ENCODE measurements at regions not wholly inside any gene's neighbourhood (a gene's known extent, or its start where the extent isn't known, plus 50 kb on each side); places are given as distances from the start of the nearest gene placed in this dataset.

GRCh38 chr17:14775731-14776492 lies 475.0 kb downstream of the HS3ST3B1 start:
- no peak for TF ChIP-seq EZH2phosphoT487 (IDR thresholded peaks at IDR 0.05; ENCODE audit: borderline replicate concordance)
- no peak for TF ChIP-seq POLR2A (IDR thresholded peaks at IDR 0.05; ENCODE audit: borderline replicate concordance, extremely low read depth, insufficient read depth, insufficient read length)
- TF ChIP-seq, protein P1, sequence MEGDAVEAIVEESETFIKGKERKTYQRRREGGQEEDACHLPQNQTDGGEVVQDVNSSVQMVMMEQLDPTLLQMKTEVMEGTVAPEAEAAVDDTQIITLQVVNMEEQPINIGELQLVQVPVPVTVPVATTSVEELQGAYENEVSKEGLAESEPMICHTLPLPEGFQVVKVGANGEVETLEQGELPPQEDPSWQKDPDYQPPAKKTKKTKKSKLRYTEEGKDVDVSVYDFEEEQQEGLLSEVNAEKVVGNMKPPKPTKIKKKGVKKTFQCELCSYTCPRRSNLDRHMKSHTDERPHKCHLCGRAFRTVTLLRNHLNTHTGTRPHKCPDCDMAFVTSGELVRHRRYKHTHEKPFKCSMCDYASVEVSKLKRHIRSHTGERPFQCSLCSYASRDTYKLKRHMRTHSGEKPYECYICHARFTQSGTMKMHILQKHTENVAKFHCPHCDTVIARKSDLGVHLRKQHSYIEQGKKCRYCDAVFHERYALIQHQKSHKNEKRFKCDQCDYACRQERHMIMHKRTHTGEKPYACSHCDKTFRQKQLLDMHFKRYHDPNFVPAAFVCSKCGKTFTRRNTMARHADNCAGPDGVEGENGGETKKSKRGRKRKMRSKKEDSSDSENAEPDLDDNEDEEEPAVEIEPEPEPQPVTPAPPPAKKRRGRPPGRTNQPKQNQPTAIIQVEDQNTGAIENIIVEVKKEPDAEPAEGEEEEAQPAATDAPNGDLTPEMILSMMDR (IDR thresholded peaks at IDR 0.05 in 2 of 3, conservative IDR thresholded peaks at IDR 0.05 in 1 of 3; ENCODE audit: borderline replicate concordance in 1 of 3, insufficient read depth in 1 of 3, low read depth in 2 of 3, low read length in 2 of 3): no peak
- no peak for TF ChIP-seq EZH2 (IDR thresholded peaks at IDR 0.05)
- TF ChIP-seq ATF3 (IDR thresholded peaks at IDR 0.05): no peak
